Kidney (tissue), 13 donors: ENCODE measurements at regions not wholly inside any gene's neighbourhood (a gene's known extent, or its start where the extent isn't known, plus 50 kb on each side); places are given as distances from the start of the nearest gene placed in this dataset.

ENCODE experiments used
- DNase-seq, 5 donors: peaks; one replicate each; pipeline ENCODE4 v3.0.0-alpha.2; 2013 to 2020
- FAIRE-seq: peaks from 2 replicates; lab custom pipeline; 2012; peaks lifted over from hg19 to GRCh38; lab: Jason Lieb, UNC
- H3K27ac ChIP-seq, 2 donors: one replicate each; pipeline ENCODE4 v1.7.0; 2013; ENCODE audit warnings: low read depth in 2 of 2, low read length in 2 of 2, inconsistent platforms in 1 of 2
- H3K27me3 ChIP-seq: one replicate; pipeline ENCODE4 v1.7.1; 2013; ENCODE audit warnings: low read length, inconsistent platforms; ENCODE audit not compliant: control insufficient read depth, insufficient read depth
- H3K36me3 ChIP-seq, 3 donors: one replicate each; pipeline versions ENCODE4 v1.7.0 to v1.7.1; 2013; ENCODE audit warnings: low read length in 3 of 3, control low read depth in 1 of 3, inconsistent platforms in 1 of 3; ENCODE audit not compliant: insufficient read depth in 3 of 3, control insufficient read depth in 2 of 3
- H3K4me1 ChIP-seq, 3 donors: one replicate each; pipeline versions ENCODE4 v1.7.0 to v1.7.1; 2013; ENCODE audit warnings: low read length in 3 of 3, inconsistent platforms in 1 of 3, low read depth in 1 of 3; ENCODE audit not compliant: control insufficient read depth in 2 of 3, insufficient read depth in 2 of 3
- H3K4me3 ChIP-seq, 3 donors: one replicate each; pipeline versions ENCODE4 v1.7.0 to v1.8.1; 2013; ENCODE audit warnings: low read length in 3 of 3, control low read depth in 1 of 3, inconsistent platforms in 1 of 3
- H3K9ac ChIP-seq, 3 donors: one replicate each; pipeline versions ENCODE4 v1.7.0 to v1.7.1; 2013; ENCODE audit warnings: low read length in 3 of 3, control low read depth in 1 of 3, inconsistent platforms in 1 of 3
- H3K9me3 ChIP-seq, 3 donors: one replicate each; pipeline versions ENCODE4 v1.7.0 to v1.7.1; 2013; ENCODE audit warnings: low read length in 3 of 3, control low read depth in 1 of 3, inconsistent platforms in 1 of 3; ENCODE audit not compliant: control insufficient read depth in 2 of 3, insufficient read depth in 1 of 3
- intact Hi-C: fragments of 100-400 bp; cut with DNase I; formaldehyde crosslinking; loops from one replicate; pipeline ENCODE4 v1.11.1; 2022
- TF ChIP-seq, protein P1 (sequence below): IDR thresholded peaks from 3 replicates; pipeline ENCODE4 v1.5.1; 2012; ENCODE audit warnings: mild to moderate bottlenecking, moderate library complexity, borderline replicate concordance; ENCODE audit not compliant: insufficient read depth; ENCODE audit errors: extremely low read depth
- donor health status: control.
- donor health status: control.
- donor health status: control.
- donor health status: control.
- donor health status: control.
- donor health status: DM: yes; HTN: yes; CAD: no.
- donor health status: Normal renal cell carcinoma (clear cell type).

- Histone ChIP-seq H3K27me3 (no peaks in the 10 kb centered on the region), H3K9ac (peak overlapping the region in 1 of 3 donors; percentile 16), H3K36me3 (no peaks in the 10 kb centered on the region), H3K4me3 (peak overlapping the region in 1 of 3 donors; percentile 7), H3K27ac (peak overlapping the region; percentile 86 to 87), H3K4me1 (peaks cover 9 to 45% (median 21%) of the 10 kb centered on the region in 3 donors), H3K9me3 (no peaks in the 10 kb centered on the region)
- FAIRE-seq: no peak
- TF ChIP-seq, protein P1, sequence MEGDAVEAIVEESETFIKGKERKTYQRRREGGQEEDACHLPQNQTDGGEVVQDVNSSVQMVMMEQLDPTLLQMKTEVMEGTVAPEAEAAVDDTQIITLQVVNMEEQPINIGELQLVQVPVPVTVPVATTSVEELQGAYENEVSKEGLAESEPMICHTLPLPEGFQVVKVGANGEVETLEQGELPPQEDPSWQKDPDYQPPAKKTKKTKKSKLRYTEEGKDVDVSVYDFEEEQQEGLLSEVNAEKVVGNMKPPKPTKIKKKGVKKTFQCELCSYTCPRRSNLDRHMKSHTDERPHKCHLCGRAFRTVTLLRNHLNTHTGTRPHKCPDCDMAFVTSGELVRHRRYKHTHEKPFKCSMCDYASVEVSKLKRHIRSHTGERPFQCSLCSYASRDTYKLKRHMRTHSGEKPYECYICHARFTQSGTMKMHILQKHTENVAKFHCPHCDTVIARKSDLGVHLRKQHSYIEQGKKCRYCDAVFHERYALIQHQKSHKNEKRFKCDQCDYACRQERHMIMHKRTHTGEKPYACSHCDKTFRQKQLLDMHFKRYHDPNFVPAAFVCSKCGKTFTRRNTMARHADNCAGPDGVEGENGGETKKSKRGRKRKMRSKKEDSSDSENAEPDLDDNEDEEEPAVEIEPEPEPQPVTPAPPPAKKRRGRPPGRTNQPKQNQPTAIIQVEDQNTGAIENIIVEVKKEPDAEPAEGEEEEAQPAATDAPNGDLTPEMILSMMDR: no peak
- intact Hi-C loops: loop anchor here (10.0 kb wide), 1 partner anchor 148 kb away; the partner anchor contains the start of gene ARHGAP5
- peak in 1 of 5 donors; percentile 6 for DNase-seq
Measured at GRCh38 chr14:31926652-31927347, 150.3 kb upstream of the ARHGAP5 start.

- Histone ChIP-seq H3K36me3 (no peaks in the 10 kb centered on the region), H3K27ac (peak overlapping the region; percentile 86 to 87), H3K9ac (peak overlapping the region in 1 of 3 donors; percentile 16), H3K4me1 (peaks cover 9 to 45% (median 21%) of the 10 kb centered on the region in 3 donors), H3K4me3 (peak overlapping the region in 1 of 3 donors; percentile 7), H3K27me3 (no peaks in the 10 kb centered on the region), H3K9me3 (no peaks in the 10 kb centered on the region)
- peak in 4 of 5 donors; percentile 70 to 80 (median 71) for DNase-seq
- FAIRE-seq: no peak
- intact Hi-C loops: loop anchor here (10.0 kb wide), 1 partner anchor 147 kb away; the partner anchor contains the start of gene ARHGAP5
- TF ChIP-seq, protein P1: no peak
Measured at GRCh38 chr14:31927348-31927832, 149.7 kb upstream of the ARHGAP5 start.

DNA sequence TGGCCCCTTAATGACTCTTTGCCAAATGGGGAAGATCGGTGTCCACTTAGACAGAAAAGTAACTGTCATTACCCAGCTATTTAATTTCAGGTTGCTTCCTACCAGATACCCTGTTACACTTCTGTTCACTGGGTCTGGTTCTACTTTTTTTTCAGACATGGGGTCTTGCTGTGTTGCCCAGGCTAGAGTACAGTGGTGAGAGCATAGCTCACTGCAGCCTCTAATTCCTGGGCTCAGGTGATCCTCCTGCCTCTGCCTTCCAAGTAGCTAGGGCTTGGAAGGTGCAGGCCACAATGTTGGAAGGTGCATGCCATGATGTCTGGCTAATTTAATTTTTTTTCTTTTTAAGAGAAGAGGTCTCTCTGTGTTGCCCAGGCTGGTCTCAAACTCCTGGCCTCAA, 147.0 kb upstream of the ARHGAP5 start:
- no peaks in the 10 kb centered on the region for H3K27me3 ChIP-seq
- no peak overlapping the region for H3K4me3 ChIP-seq
- no peaks in the 10 kb centered on the region for H3K36me3 ChIP-seq
- FAIRE-seq: no peak
- no peaks in the 10 kb centered on the region for H3K9me3 ChIP-seq
- TF ChIP-seq, protein P1: no peak
- peak overlapping the region; percentile 40 to 58 for H3K27ac ChIP-seq
- H3K4me1 ChIP-seq: peaks cover 9 to 45% (median 21%) of the 10 kb centered on the region in 3 donors
- H3K9ac ChIP-seq: no peak overlapping the region
- no peak for DNase-seq
- intact Hi-C loops: loop anchor here (10.0 kb wide), 1 partner anchor 325 kb away; no protein-coding TSS in a partner anchor
